Natural killer cell (primary cell): ENCODE measurements at regions not wholly inside any gene's neighbourhood (a gene's known extent, or its start where the extent isn't known, plus 50 kb on each side); places are given as distances from the start of the nearest gene placed in this dataset.

ENCODE experiments used
- ATAC-seq, 3 donors: fragments of 150-1000 bp in 2 of 3; fragments of 200-7000 bp in 1 of 3; cut with Tn5 transposase; 1 replicate in 1 of 3; 2 replicates in 2 of 3; pipeline ENCODE4 v1.10.0; 2021; ENCODE audit warnings: mild to moderate bottlenecking in 2 of 3, moderate library complexity in 2 of 3
- DNase-seq, 2 donors: peaks; one replicate each; pipeline versions ENCODE4 v3.0.0 to v3.0.0-alpha.2; 2013 to 2021; ENCODE audit warnings: mixed read lengths in 1 of 2
- H3K27ac ChIP-seq: one replicate; pipeline ENCODE4 v1.5.1; 2013; ENCODE audit warnings: mild to moderate bottlenecking, low read length
- H3K27me3 ChIP-seq: one replicate; pipeline ENCODE4 v1.6.1; 2013; ENCODE audit warnings: low read length; ENCODE audit not compliant: control insufficient read depth, insufficient read depth
- H3K36me3 ChIP-seq: one replicate; pipeline ENCODE4 v1.6.1; 2013; ENCODE audit warnings: low read length; ENCODE audit not compliant: control insufficient read depth, insufficient read depth
- H3K4me1 ChIP-seq: one replicate; pipeline ENCODE4 v1.6.1; 2013; ENCODE audit warnings: low read length; ENCODE audit not compliant: control insufficient read depth, insufficient read depth
- H3K4me3 ChIP-seq: one replicate; pipeline ENCODE4 v1.5.1; 2013; ENCODE audit warnings: low read length
- H3K9me3 ChIP-seq: one replicate; pipeline ENCODE4 v1.6.1; 2013; ENCODE audit warnings: low read length; ENCODE audit not compliant: control insufficient read depth, insufficient read depth
- H3K27ac Mint-ChIP-seq, 2 donors: one replicate each; pipeline ENCODE4 v1.8.0; 2022; ENCODE audit warnings: mild to moderate bottlenecking in 2 of 2, mixed read lengths in 2 of 2, moderate library complexity in 1 of 2
- H3K27me3 Mint-ChIP-seq, 2 donors: one replicate each; pipeline ENCODE4 v1.8.0; 2022; ENCODE audit warnings: low read depth in 2 of 2, mixed read lengths in 2 of 2
- H3K36me3 Mint-ChIP-seq: one replicate; pipeline ENCODE4 v1.8.0; 2022; ENCODE audit warnings: mixed read lengths
- H3K4me1 Mint-ChIP-seq, 2 donors: one replicate each; pipeline ENCODE4 v1.8.0; 2022; ENCODE audit warnings: mixed read lengths in 2 of 2
- H3K4me3 Mint-ChIP-seq: one replicate; pipeline ENCODE4 v1.8.0; 2022; ENCODE audit warnings: mild to moderate bottlenecking, moderate library complexity, mixed read lengths
- H3K9me3 Mint-ChIP-seq, 2 donors: one replicate each; pipeline ENCODE4 v1.8.0; 2022; ENCODE audit warnings: mixed read lengths in 2 of 2
- WGBS: methylation state at CpG from one replicate; pipeline ENCODE4 v1.1.7; 2013; ENCODE audit warnings: missing lambda C conversion rate; ENCODE audit not compliant: insufficient coverage; 5-methylcytosine and 5-hydroxymethylcytosine counted together
- intact Hi-C: fragments of 100-400 bp; cut with micrococcal nuclease; formaldehyde crosslinking; loops from one replicate; pipeline ENCODE4 v1.14.2; 2022
- TF ChIP-seq, protein P1 (sequence below): fragments of 200-600 bp; IDR thresholded peaks from one replicate; pipeline ENCODE4 v1.8.0; 2022; ENCODE audit warnings: antibody characterized with exemption

DNA sequence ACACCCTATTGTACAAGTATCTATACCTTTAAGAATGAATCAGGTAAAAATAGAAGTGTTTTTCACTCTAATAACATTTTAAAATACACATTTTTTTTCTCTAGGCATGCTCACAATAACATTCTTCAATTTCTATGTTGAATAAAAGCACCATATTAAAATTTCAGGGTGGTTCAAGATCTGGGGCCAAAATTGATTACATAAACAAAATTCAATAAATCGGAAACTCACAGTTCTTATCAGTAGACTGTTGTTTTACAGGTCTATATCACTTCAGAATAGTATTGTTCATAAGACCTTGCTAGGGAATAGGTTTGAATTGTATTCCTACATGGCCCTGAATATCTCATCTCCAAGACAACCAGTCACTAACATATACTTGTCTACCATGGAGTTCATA is 634.0 kb downstream of the SPOCK3 start:
- Mint-ChIP-seq H3K4me3 (no peak overlapping the region), H3K27ac (no peak overlapping the region), H3K27me3 (no peaks in the 10 kb centered on the region), H3K9me3 (peaks cover 18 to 29% of the 10 kb centered on the region in 2 donors), H3K4me1 (no peaks in the 10 kb centered on the region), H3K36me3 (no peaks in the 10 kb centered on the region)
- intact Hi-C loops: no loop called here
- H3K4me1 ChIP-seq: no peaks in the 10 kb centered on the region
- no peaks in the 10 kb centered on the region for H3K9me3 ChIP-seq
- ATAC-seq (no peak), DNase-seq (no peak)
- H3K27ac ChIP-seq: no peak overlapping the region
- no CpG with 5 or more reads among the region's 1 CpG for WGBS
- TF ChIP-seq, protein P1, sequence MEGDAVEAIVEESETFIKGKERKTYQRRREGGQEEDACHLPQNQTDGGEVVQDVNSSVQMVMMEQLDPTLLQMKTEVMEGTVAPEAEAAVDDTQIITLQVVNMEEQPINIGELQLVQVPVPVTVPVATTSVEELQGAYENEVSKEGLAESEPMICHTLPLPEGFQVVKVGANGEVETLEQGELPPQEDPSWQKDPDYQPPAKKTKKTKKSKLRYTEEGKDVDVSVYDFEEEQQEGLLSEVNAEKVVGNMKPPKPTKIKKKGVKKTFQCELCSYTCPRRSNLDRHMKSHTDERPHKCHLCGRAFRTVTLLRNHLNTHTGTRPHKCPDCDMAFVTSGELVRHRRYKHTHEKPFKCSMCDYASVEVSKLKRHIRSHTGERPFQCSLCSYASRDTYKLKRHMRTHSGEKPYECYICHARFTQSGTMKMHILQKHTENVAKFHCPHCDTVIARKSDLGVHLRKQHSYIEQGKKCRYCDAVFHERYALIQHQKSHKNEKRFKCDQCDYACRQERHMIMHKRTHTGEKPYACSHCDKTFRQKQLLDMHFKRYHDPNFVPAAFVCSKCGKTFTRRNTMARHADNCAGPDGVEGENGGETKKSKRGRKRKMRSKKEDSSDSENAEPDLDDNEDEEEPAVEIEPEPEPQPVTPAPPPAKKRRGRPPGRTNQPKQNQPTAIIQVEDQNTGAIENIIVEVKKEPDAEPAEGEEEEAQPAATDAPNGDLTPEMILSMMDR: no peak
- H3K4me3 ChIP-seq: no peak overlapping the region
- no peaks in the 10 kb centered on the region for H3K27me3 ChIP-seq
- no peaks in the 10 kb centered on the region for H3K36me3 ChIP-seq

DNA sequence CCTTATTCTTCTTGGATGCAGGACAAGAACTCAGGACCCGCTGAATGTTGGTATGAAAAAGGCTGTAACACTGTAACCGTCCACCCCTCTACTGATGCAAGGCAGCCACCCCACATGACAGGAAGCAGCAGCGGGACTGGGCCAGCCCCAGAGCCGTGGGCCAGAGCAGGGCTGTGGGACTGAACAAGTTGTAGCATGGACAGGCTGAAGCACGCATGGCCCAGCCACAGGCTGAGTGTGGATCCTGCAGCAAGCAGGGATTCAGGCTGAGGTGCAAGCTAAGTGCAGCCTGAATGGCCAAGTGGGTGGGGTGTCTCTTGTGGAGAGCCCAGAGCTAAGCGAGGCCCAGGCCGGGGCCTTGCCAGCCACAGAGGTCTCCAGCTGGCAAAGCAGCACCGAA is 632.2 kb downstream of the SPOCK3 start:
- H3K27me3 ChIP-seq: no peaks in the 10 kb centered on the region
- TF ChIP-seq, protein P1: no peak
- Mint-ChIP-seq H3K36me3 (no peaks in the 10 kb centered on the region), H3K27ac (no peak overlapping the region), H3K9me3 (peaks cover 18 to 25% of the 10 kb centered on the region in 2 donors), H3K27me3 (no peaks in the 10 kb centered on the region), H3K4me1 (no peaks in the 10 kb centered on the region), H3K4me3 (no peak overlapping the region)
- H3K36me3 ChIP-seq: no peaks in the 10 kb centered on the region
- intact Hi-C loops: no loop called here
- H3K9me3 ChIP-seq: no peaks in the 10 kb centered on the region
- no peak overlapping the region for H3K4me3 ChIP-seq
- H3K4me1 ChIP-seq: no peaks in the 10 kb centered on the region
- ATAC-seq (no peak), DNase-seq (no peak)
- no peak overlapping the region for H3K27ac ChIP-seq
- WGBS: 90% methylated on average over 8 of the region's 8 CpGs

DNA sequence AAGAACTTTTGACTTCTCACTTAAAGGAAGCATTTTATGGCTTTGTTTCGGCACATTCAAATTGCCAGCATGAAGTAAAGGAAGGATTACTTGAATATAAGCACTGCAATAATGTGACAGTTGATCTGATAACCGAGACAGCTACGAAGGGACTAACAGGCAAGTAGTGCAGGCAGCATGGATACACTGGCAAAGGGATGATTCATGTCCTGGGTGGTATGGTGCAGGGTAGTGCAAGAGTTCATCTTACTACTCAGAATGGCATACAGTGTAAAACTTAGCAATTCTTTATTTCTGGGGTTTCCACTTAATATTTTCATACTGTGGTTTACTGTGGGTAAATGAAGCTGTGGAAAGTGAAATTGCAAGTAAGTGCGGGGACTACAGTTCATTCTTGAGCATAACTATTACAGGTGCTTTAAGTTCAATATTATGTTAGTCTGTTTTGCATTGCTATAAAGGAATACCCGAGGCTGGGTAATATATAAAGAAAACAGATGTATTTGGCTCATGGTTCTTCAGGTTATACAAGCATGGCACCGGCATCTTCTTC is 611.8 kb downstream of the SPOCK3 start:
- Mint-ChIP-seq H3K4me3 (no peak overlapping the region), H3K27ac (no peak overlapping the region), H3K27me3 (no peaks in the 10 kb centered on the region), H3K9me3 (peaks cover 6 to 12% of the 10 kb centered on the region in 2 donors), H3K4me1 (no peaks in the 10 kb centered on the region), H3K36me3 (no peaks in the 10 kb centered on the region)
- DNase-seq: no peak
- WGBS: 68% methylated on average over 6 of the region's 6 CpGs
- ATAC-seq: no peak
- intact Hi-C loops: no loop called here
- no peaks in the 10 kb centered on the region for H3K27me3 ChIP-seq
- H3K4me1 ChIP-seq: no peaks in the 10 kb centered on the region
- no peak overlapping the region for H3K4me3 ChIP-seq
- H3K36me3 ChIP-seq: no peaks in the 10 kb centered on the region
- H3K9me3 ChIP-seq: no peaks in the 10 kb centered on the region
- H3K27ac ChIP-seq: no peak overlapping the region
- TF ChIP-seq, protein P1: no peak

DNA sequence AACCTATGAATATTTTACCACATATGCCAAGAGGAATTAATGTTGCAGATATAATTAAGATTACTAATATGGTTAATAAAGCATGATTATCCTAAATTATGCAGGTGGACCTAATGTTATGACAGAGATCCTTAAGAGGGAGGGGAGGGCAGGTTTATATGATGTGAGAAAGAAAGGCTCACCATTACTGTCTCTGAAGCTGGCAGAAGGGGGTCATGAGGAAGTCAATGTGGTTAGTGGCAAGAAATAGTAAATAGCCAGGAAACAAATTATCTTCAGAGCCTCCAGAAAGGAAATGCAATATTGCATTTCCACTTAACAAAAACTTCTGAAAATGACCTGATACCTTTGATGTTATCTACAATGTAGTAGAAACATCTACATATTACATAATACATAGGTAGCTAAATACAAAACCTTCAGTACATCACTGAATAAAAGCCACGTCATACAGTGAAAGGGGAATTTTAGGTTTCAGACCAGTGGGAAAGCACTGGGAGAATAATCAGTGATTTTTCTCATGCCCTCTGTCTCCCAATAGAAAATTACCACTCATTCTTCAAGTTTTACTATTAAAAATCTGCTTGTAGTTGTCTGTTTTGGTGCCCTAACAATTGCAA is 609.2 kb downstream of the SPOCK3 start:
- intact Hi-C loops: no loop called here
- TF ChIP-seq, protein P1: no peak
- Mint-ChIP-seq H3K4me3 (no peak overlapping the region), H3K4me1 (no peaks in the 10 kb centered on the region), H3K9me3 (peaks cover 8 to 9% of the 10 kb centered on the region in 2 donors), H3K27ac (no peak overlapping the region), H3K36me3 (no peaks in the 10 kb centered on the region), H3K27me3 (no peaks in the 10 kb centered on the region)
- no peaks in the 10 kb centered on the region for H3K9me3 ChIP-seq
- H3K27me3 ChIP-seq: no peaks in the 10 kb centered on the region
- no peak overlapping the region for H3K4me3 ChIP-seq
- no peaks in the 10 kb centered on the region for H3K36me3 ChIP-seq
- no peak overlapping the region for H3K27ac ChIP-seq
- DNase-seq (no peak), ATAC-seq (no peak)
- WGBS: no CpG with 5 or more reads among the region's 1 CpG
- H3K4me1 ChIP-seq: no peaks in the 10 kb centered on the region
